ENCODE measurements at regions not wholly inside any gene's neighbourhood (a gene's known extent, or its start where the extent isn't known, plus 50 kb on each side); places are given as distances from the start of the nearest gene placed in this dataset.

DNA sequence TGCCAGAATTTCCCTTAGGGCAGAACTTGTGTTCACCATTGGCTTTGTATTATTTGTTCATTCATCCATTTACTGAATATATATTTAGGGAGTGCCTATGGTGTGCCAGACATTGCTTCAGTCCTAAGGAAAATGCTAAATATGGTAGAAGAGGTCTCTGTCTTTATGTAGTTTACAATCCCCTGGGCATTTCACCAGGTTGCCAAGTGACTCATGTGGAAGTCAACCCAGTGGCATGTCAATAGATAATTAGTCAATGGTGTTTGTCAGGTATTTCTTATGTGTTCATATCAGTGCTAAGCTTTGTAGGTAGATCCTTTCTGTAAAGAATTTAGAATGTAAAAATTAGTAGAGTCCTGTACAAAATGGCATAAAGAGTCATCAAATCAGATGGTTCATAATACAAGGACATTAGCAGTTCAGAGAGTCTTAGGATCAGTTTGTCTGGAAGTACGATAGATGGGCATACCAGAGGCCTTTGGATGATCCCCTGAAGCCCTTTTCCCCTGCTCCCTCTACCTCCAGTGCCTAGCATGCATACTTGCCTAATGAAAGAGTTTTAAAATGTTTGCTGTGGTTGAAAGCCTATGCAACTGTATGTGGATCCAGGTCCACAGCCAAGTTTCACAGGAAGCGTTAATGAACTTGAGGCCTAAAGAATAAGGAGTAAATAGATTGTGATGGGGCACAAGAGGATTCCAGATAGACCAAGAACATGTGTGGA lies 58.5 kb upstream of the SESN3 start:
- no peak overlapping the region for H3K4me3 ChIP-seq (ENCODE audit: low read depth, low read length)
- TF ChIP-seq, protein P1, sequence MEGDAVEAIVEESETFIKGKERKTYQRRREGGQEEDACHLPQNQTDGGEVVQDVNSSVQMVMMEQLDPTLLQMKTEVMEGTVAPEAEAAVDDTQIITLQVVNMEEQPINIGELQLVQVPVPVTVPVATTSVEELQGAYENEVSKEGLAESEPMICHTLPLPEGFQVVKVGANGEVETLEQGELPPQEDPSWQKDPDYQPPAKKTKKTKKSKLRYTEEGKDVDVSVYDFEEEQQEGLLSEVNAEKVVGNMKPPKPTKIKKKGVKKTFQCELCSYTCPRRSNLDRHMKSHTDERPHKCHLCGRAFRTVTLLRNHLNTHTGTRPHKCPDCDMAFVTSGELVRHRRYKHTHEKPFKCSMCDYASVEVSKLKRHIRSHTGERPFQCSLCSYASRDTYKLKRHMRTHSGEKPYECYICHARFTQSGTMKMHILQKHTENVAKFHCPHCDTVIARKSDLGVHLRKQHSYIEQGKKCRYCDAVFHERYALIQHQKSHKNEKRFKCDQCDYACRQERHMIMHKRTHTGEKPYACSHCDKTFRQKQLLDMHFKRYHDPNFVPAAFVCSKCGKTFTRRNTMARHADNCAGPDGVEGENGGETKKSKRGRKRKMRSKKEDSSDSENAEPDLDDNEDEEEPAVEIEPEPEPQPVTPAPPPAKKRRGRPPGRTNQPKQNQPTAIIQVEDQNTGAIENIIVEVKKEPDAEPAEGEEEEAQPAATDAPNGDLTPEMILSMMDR (IDR thresholded peaks at IDR 0.05; ENCODE audit: borderline replicate concordance, insufficient read depth, low read depth, low read length), result no peak

DNA sequence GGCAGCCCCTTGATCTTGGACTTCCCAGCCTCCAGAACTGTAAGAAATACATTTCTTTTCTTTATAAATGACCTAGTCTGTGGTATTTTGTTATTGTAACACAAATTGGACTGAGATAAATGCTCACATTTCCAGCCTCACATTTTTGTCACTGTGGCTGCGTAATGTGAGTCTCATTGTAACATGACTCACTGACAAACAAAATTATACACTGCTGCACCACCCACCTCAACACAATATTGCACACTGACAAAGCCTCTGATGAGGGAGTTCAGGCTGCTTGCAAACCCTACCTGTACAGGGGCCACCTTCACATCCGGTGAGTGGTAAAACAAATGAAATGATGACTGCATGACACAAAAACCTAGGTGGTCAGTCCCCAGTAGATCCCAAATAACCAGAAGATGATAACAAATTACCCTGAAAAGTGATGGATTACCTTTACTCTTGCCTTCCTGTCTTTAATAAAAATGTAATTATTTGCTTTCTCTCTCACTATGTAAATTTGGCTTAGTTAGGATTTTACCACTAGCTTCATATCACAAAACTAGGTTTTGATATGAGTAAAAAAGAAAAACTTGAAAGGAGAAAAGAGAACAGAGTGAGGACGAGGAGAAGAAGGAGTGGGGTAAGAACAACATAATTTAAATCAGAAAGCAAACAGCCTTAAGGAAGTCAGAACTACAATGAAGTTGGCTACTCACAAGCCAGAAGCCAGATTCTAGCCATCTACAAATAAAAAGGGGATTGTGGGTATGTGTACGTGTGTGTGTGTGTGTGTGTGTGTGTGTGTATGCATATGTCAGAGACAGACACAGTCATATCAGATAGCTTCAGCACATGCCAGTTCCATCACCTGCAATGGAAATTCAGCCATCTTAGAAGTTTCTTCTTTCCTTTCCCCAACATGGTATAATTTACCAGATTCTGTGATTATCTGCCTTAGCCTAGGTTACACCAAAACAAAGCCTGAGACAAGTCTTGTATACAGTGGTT lies 53.4 kb upstream of the SESN3 start:
- no peak overlapping the region for H3K4me3 ChIP-seq (ENCODE audit: low read depth, low read length)
- TF ChIP-seq, protein P1 (IDR thresholded peaks at IDR 0.05; ENCODE audit: borderline replicate concordance, insufficient read depth, low read depth, low read length), result no peak

DNA sequence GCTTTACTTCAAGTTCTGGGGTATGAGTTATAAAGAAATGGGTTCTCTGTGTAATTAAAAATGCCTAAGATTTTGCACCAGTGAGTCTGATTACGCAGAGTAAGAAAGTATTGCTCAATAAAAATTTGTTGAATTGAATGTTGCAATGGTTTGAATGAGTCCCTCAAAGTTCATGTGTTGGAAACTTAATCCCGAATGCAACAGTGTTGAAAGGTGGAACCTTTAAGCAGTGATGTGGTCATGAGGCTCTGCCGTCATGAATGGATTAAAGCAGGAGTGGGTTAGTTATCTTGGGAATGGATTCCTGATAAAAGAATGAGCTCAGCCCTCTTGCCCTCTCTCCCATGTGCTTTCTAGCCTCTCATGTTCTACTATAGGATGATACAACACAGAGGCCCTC lies 52.6 kb upstream of the SESN3 start:
- TF ChIP-seq, protein P1 (IDR thresholded peaks at IDR 0.05; ENCODE audit: borderline replicate concordance, insufficient read depth, low read depth, low read length), result no peak
- H3K4me3 ChIP-seq (ENCODE audit: low read depth, low read length), result no peak overlapping the region

DNA sequence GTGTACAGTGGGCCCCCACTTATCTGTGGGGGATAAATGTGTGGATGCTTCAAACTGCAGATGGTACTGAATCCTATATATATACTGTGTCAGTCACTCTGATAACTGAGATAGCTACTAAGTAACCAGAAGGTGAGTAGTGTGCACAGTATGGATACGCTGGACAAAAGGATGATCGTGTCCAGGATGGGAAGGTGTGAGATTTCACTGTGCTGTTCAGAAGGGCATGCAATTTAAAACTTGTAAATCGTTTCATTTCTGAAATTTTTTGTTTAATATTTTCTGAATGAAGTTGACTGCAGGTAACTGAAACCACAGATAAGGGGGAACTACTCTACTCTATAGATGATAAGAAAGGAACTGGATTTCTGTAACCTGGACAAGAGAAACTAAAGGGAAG lies 52.1 kb upstream of the SESN3 start:
- TF ChIP-seq, protein P1 (IDR thresholded peaks at IDR 0.05; ENCODE audit: borderline replicate concordance, insufficient read depth, low read depth, low read length), result no peak
- no peak overlapping the region for H3K4me3 ChIP-seq (ENCODE audit: low read depth, low read length)

DNA sequence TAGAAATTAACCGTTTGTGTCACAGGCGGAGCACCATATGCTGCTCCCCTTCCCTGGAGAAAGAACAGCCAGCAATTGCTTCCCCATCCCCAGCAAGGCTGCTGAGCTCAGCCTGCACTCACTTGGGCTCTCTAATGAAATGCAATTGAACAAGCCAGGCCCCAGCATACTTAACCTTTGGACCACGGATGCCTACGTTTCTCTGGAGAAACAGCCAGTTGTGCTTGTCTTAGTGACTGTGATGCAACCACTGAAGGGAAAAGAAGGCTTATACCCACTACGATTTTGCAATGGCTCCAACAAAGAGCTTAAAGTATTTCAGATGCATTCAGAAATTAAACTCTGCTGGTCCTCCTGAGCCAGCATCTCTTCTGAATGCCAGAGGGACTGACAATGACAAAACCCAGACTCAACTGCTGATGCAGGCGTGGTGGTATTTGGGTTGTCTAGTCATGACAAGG lies 51.3 kb upstream of the SESN3 start:
- TF ChIP-seq, protein P1 (IDR thresholded peaks at IDR 0.05; ENCODE audit: borderline replicate concordance, insufficient read depth, low read depth, low read length), result no peak

More for the DNA sequence above, 51.3 kb upstream of the SESN3 start:
- no peak overlapping the region for H3K4me3 ChIP-seq (ENCODE audit: low read depth, low read length)

All from GM12875 (cell line).